SK-N-SH treated with all-trans-retinoic acid at 6 μM for 48 hours (cell line): ENCODE measurements at regions not wholly inside any gene's neighbourhood (a gene's known extent, or its start where the extent isn't known, plus 50 kb on each side); places are given as distances from the start of the nearest gene placed in this dataset.

Source experiments
- ATAC-seq: fragments of 200-7000 bp; cut with Tn5 transposase; 3 replicates; pipeline ENCODE4 v1.9.1; 2020; ENCODE audit warnings: mild to moderate bottlenecking, moderate library complexity
- BACH2 ChIP-seq: fragments of 250-450 bp; sonication (Bioruptor Pico); IDR thresholded peaks from 2 replicates; pipeline ENCODE4 v1.9.0; 2021; ENCODE audit warnings: mild to moderate bottlenecking, borderline replicate concordance
- CSDC2 ChIP-seq: fragments of 250-450 bp; sonication (Bioruptor Pico); IDR thresholded peaks from 2 replicates; pipeline ENCODE4 v1.5.0; 2020; ENCODE audit warnings: mild to moderate bottlenecking, moderate library complexity
- ESRRG ChIP-seq: fragments of 250-450 bp; sonication (Bioruptor Pico); IDR thresholded peaks from 2 replicates; pipeline ENCODE4 v1.6.1; 2021; ENCODE audit warnings: mild to moderate bottlenecking
- GLIS3 ChIP-seq: fragments of 250-450 bp; sonication (Bioruptor Pico); IDR thresholded peaks from 2 replicates; pipeline ENCODE4 v1.5.0; 2020; ENCODE audit warnings: mild to moderate bottlenecking, moderate library complexity
- ISL1 ChIP-seq: fragments of 250-450 bp; sonication (Bioruptor Pico); IDR thresholded peaks from 2 replicates; pipeline ENCODE4 v2.1.2; 2022; ENCODE audit warnings: mild to moderate bottlenecking, moderate library complexity
- PPARA ChIP-seq: fragments of 250-450 bp; sonication (Bioruptor Pico); IDR thresholded peaks from 2 replicates; pipeline ENCODE4 v1.5.0; 2020; ENCODE audit warnings: mild to moderate bottlenecking, borderline replicate concordance
- RARB ChIP-seq: fragments of 250-450 bp; sonication (Bioruptor Pico); IDR thresholded peaks from 2 replicates; pipeline ENCODE4 v1.8.0; 2021; ENCODE audit warnings: mild to moderate bottlenecking, moderate library complexity
- SNAI2 ChIP-seq: fragments of 250-450 bp; sonication (Bioruptor Pico); IDR thresholded peaks from 2 replicates; pipeline ENCODE4 v1.5.0; 2020; ENCODE audit warnings: mild to moderate bottlenecking, moderate library complexity
- ZNF8 ChIP-seq: fragments of 450-650 bp; formaldehyde crosslinking; IDR thresholded peaks from 2 replicates; pipeline ENCODE4 v1.5.0; 2020; ENCODE audit warnings: mild to moderate bottlenecking, moderate library complexity
- TF ChIP-seq, protein P1 (sequence below): fragments of 250-450 bp; sonication (Bioruptor Pico); IDR thresholded peaks from 2 replicates; pipeline ENCODE4 v1.8.0; 2020; ENCODE audit warnings: mild to moderate bottlenecking, moderate library complexity, borderline replicate concordance
- TF ChIP-seq, protein P2 (sequence below): fragments of 250-450 bp; sonication (Bioruptor Pico); IDR thresholded peaks from 2 replicates; pipeline ENCODE4 v1.5.0; 2020; ENCODE audit warnings: mild to moderate bottlenecking, moderate library complexity
- TF ChIP-seq, protein P3 (sequence below): fragments of 250-450 bp; sonication (Bioruptor Pico); IDR thresholded peaks from 2 replicates; pipeline ENCODE4 v1.8.0; 2021; ENCODE audit warnings: low read depth, mild to moderate bottlenecking, moderate library complexity, borderline replicate concordance

DNA sequence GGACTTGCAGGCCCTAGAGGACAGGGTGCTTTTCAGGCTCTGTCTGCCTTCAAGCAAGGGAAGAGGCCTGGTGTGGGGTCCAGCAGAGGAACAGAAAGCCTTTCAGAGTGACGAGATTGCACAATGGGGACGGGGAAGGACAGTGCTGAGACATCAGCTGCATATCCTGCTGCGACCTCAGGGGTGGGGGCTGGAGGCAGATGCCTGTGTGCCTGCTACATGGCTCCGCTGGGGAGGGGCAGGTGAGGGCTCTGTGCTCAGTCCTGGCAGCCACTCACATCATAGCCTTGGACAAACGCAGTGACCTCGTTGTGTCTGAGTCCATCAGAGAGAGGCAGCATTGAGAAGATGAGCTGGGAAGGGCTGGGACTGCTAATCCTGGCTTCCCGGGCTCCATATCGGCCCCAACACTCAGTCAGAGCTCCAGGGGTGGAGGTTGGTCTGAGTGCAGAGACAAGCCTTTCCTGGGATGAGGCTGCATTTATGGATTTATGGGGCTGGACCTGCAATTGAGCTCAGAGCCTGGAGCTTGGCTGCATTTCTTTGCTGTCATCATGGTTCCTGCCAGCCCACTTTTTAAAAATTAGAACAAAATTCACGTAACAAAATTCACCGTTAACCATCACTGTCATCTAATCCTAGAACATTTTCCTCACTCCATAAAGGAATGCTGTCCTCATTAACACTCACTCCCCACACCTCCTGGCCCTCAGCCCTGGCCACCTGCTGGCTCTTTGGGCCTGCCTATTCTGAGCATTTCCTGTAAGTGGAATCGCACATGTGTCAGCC, 196.9 kb upstream of the SLC24A3 start:
- TF ChIP-seq, protein P1, sequence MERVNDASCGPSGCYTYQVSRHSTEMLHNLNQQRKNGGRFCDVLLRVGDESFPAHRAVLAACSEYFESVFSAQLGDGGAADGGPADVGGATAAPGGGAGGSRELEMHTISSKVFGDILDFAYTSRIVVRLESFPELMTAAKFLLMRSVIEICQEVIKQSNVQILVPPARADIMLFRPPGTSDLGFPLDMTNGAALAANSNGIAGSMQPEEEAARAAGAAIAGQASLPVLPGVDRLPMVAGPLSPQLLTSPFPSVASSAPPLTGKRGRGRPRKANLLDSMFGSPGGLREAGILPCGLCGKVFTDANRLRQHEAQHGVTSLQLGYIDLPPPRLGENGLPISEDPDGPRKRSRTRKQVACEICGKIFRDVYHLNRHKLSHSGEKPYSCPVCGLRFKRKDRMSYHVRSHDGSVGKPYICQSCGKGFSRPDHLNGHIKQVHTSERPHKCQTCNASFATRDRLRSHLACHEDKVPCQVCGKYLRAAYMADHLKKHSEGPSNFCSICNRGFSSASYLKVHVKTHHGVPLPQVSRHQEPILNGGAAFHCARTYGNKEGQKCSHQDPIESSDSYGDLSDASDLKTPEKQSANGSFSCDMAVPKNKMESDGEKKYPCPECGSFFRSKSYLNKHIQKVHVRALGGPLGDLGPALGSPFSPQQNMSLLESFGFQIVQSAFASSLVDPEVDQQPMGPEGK (CRISPR knock-in tag), result no peak
- TF ChIP-seq, protein P2, sequence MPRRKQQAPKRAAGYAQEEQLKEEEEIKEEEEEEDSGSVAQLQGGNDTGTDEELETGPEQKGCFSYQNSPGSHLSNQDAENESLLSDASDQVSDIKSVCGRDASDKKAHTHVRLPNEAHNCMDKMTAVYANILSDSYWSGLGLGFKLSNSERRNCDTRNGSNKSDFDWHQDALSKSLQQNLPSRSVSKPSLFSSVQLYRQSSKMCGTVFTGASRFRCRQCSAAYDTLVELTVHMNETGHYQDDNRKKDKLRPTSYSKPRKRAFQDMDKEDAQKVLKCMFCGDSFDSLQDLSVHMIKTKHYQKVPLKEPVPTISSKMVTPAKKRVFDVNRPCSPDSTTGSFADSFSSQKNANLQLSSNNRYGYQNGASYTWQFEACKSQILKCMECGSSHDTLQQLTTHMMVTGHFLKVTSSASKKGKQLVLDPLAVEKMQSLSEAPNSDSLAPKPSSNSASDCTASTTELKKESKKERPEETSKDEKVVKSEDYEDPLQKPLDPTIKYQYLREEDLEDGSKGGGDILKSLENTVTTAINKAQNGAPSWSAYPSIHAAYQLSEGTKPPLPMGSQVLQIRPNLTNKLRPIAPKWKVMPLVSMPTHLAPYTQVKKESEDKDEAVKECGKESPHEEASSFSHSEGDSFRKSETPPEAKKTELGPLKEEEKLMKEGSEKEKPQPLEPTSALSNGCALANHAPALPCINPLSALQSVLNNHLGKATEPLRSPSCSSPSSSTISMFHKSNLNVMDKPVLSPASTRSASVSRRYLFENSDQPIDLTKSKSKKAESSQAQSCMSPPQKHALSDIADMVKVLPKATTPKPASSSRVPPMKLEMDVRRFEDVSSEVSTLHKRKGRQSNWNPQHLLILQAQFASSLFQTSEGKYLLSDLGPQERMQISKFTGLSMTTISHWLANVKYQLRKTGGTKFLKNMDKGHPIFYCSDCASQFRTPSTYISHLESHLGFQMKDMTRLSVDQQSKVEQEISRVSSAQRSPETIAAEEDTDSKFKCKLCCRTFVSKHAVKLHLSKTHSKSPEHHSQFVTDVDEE (CRISPR knock-in tag), result no peak
- TF ChIP-seq RARB (CRISPR knock-in tag), result no peak
- no peak for TF ChIP-seq ESRRG (CRISPR knock-in tag)
- TF ChIP-seq CSDC2, result no peak
- ATAC-seq, result no peak

DNA sequence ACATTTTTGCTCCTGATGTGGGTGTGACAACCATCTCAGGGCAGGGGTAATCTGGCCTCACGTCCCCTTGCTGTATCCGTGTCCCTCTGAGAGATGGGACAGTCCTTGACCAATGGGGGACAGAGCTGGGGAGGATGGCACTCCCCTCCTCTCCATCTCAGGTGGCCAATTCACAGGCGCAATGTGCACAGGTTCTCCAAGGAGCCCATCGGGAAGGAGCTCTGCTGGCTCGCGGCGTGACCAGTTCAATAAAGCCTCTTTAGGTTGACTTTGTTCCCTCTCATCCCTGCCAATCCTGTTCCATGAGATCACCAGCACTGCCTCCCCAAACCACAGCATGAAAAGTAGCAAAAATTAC, 196.3 kb upstream of the SLC24A3 start:
- TF ChIP-seq, protein P3, sequence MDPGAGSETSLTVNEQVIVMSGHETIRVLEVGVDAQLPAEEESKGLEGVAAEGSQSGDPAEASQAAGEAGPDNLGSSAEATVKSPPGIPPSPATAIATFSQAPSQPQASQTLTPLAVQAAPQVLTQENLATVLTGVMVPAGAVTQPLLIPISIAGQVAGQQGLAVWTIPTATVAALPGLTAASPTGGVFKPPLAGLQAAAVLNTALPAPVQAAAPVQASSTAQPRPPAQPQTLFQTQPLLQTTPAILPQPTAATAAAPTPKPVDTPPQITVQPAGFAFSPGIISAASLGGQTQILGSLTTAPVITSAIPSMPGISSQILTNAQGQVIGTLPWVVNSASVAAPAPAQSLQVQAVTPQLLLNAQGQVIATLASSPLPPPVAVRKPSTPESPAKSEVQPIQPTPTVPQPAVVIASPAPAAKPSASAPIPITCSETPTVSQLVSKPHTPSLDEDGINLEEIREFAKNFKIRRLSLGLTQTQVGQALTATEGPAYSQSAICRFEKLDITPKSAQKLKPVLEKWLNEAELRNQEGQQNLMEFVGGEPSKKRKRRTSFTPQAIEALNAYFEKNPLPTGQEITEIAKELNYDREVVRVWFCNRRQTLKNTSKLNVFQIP (CRISPR knock-in tag), result no peak
- TF ChIP-seq, protein P2 (CRISPR knock-in tag), result no peak
- no peak for ATAC-seq

DNA sequence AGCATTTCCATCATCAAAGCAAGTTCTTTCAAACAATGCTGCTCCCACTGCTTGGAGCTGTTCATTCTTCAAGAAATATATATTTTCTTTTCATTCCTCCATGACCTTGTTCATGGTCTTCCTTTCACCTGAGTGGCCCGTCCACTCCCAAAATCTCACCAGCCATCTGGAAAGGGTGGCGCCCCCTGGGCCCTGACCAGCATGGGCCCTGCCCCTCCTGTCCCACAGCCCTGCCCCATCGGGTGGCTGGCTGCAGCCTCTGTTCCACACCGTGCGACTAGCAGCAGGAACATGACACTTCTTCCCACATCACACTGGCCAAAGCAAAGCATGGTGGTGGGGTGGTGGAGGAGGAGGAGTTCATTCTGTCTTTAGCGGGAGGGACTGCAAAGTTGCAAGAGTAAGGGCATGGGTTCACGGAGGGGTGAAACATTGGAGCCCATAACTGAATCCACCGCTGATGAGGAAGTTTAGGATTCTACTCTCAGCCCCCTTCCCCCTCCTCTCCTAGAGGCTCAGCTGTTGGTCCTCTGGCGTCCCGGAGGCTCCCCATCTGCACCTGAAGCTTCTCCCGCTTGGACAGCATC, 195.2 kb upstream of the SLC24A3 start:
- TF ChIP-seq BACH2 (CRISPR knock-in tag) (no peak), PPARA (CRISPR knock-in tag) (no peak), SNAI2 (no peak), ESRRG (CRISPR knock-in tag) (no peak)
- TF ChIP-seq, protein P3 (CRISPR knock-in tag), result no peak
- ATAC-seq, result no peak

DNA sequence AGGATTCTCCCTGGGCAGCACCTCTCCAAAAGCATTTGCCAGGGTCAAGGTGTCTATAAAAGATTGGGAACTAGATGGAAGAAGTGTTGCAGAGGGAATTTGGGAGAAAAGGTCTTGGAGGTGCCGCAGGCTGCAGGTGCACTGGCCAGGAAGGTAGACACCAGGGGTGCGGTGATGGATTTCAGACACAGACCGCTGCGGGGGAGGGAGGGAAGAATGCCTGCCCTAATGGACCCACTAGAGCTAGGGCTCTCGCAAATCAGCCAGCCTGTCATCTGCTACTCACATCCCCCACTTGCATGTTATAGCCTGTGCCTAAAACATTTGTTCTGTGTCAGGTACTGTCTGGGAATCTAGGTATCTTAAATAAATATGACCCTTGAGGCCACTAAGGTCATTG, 193.6 kb upstream of the SLC24A3 start:
- TF ChIP-seq ZNF8 (CRISPR knock-in tag) (no peak), GLIS3 (CRISPR knock-in tag) (no peak), ISL1 (CRISPR knock-in tag) (no peak), SNAI2 (no peak)
- TF ChIP-seq, protein P2 (CRISPR knock-in tag), result no peak
- ATAC-seq, result no peak
